ENCODE measurements at regions not wholly inside any gene's neighbourhood (a gene's known extent, or its start where the extent isn't known, plus 50 kb on each side); places are given as distances from the start of the nearest gene placed in this dataset.

DNA sequence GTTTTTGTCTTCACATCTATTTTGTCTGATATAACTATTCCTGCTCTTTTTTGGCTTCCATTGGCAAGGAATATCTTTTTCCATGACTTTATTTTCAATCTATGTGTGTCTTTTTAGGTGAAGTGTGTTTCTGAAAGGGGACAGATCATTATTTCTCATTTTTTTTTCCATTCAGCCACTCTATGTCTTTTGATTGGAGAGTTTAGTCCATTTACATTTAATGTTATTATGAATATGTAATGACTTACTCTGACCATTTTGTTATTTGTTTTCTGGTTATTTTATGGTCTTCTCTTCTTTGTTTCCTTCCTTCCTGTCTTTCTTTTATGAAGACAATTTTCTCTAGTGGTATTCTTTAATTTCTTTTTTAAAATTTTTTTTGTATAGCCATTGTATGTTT, 178.6 kb upstream of the CNTN5 start:
- no peak for TF ChIP-seq RAD21 (IDR thresholded peaks at IDR 0.05; ENCODE audit: low read length)
- TF ChIP-seq, protein P1, sequence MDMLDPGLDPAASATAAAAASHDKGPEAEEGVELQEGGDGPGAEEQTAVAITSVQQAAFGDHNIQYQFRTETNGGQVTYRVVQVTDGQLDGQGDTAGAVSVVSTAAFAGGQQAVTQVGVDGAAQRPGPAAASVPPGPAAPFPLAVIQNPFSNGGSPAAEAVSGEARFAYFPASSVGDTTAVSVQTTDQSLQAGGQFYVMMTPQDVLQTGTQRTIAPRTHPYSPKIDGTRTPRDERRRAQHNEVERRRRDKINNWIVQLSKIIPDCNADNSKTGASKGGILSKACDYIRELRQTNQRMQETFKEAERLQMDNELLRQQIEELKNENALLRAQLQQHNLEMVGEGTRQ (IDR thresholded peaks at IDR 0.05; ENCODE audit: borderline replicate concordance, low read depth, low read length), result no peak
- TF ChIP-seq, protein P2, sequence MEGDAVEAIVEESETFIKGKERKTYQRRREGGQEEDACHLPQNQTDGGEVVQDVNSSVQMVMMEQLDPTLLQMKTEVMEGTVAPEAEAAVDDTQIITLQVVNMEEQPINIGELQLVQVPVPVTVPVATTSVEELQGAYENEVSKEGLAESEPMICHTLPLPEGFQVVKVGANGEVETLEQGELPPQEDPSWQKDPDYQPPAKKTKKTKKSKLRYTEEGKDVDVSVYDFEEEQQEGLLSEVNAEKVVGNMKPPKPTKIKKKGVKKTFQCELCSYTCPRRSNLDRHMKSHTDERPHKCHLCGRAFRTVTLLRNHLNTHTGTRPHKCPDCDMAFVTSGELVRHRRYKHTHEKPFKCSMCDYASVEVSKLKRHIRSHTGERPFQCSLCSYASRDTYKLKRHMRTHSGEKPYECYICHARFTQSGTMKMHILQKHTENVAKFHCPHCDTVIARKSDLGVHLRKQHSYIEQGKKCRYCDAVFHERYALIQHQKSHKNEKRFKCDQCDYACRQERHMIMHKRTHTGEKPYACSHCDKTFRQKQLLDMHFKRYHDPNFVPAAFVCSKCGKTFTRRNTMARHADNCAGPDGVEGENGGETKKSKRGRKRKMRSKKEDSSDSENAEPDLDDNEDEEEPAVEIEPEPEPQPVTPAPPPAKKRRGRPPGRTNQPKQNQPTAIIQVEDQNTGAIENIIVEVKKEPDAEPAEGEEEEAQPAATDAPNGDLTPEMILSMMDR (IDR thresholded peaks at IDR 0.05), result no peak
- TF ChIP-seq POLR2AphosphoS5 (IDR thresholded peaks at IDR 0.05; ENCODE audit: low read depth, low read length), result no peak
- no peak for TF ChIP-seq PBX3 (IDR thresholded peaks at IDR 0.05)
- no peak for TF ChIP-seq FOSL2 (IDR thresholded peaks at IDR 0.05; ENCODE audit: borderline replicate concordance, low read depth)
- no peak for TF ChIP-seq ZBTB33 (IDR thresholded peaks at IDR 0.05; ENCODE audit: borderline replicate concordance, low read depth)
- no peak for TF ChIP-seq RFX5 (IDR thresholded peaks at IDR 0.05; ENCODE audit: low read length)
- TF ChIP-seq TAF1 (IDR thresholded peaks at IDR 0.05; ENCODE audit: borderline replicate concordance, low read depth, low read length), result no peak
- no peak for TF ChIP-seq NRF1 (IDR thresholded peaks at IDR 0.05; ENCODE audit: low read depth, low read length)
- no peak for TF ChIP-seq RCOR1 (IDR thresholded peaks at IDR 0.05; ENCODE audit: low read length)
- TF ChIP-seq JUND (IDR thresholded peaks at IDR 0.05), result no peak

All from SK-N-SH (cell line).